GM23338 (cell line): ENCODE measurements at regions not wholly inside any gene's neighbourhood (a gene's known extent, or its start where the extent isn't known, plus 50 kb on each side); places are given as distances from the start of the nearest gene placed in this dataset.

ENCODE experiments used
- ATAC-seq: fragments of 200-7000 bp; cut with Tn5 transposase; 3 replicates; pipeline ENCODE4 v1.9.1; 2020
- DNase-seq: peaks from one replicate; pipeline ENCODE4 v3.0.0-alpha.2; 2015; ENCODE audit warnings: low spot score
- H2AFZ ChIP-seq: fragments of 200-600 bp; sonication (generic); 2 replicates; pipeline ENCODE4 v1.8.0; 2016; ENCODE audit warnings: antibody characterized with exemption, mild to moderate bottlenecking, moderate library complexity
- H3F3A ChIP-seq: fragments of 200-600 bp; sonication (generic); replicated peaks from 2 replicates; pipeline ENCODE4 v1.8.0; 2017; ENCODE audit warnings: antibody characterized with exemption, mixed run types, low read depth
- H3K27ac ChIP-seq: fragments of 200-600 bp; sonication (generic); 2 replicates; pipeline ENCODE4 v1.6.1; 2016; ENCODE audit warnings: low read depth
- H3K27me3 ChIP-seq: fragments of 200-600 bp; sonication (generic); 2 replicates; pipeline ENCODE4 v1.8.0; 2016; ENCODE audit warnings: mild to moderate bottlenecking, mixed run types, moderate library complexity; ENCODE audit not compliant: insufficient read depth
- H3K36me3 ChIP-seq: fragments of 200-600 bp; sonication (generic); 2 replicates; pipeline ENCODE4 v1.8.0; 2016; ENCODE audit warnings: mild to moderate bottlenecking; ENCODE audit not compliant: insufficient read depth
- H3K4me1 ChIP-seq: fragments of 200-600 bp; sonication (generic); 2 replicates; pipeline ENCODE4 v1.8.0; 2016; ENCODE audit warnings: mild to moderate bottlenecking, moderate library complexity; ENCODE audit not compliant: insufficient read depth
- H3K4me2 ChIP-seq: fragments of 200-600 bp; sonication (generic); 2 replicates; pipeline ENCODE4 v1.7.1; 2017; ENCODE audit warnings: mixed run types
- H3K4me3 ChIP-seq: fragments of 200-600 bp; sonication (generic); 2 replicates; pipeline ENCODE4 v1.6.1; 2016; ENCODE audit warnings: mixed run types
- H3K79me2 ChIP-seq: fragments of 200-600 bp; sonication (generic); replicated peaks from 2 replicates; pipeline ENCODE4 v1.8.0; 2017; ENCODE audit warnings: mild to moderate bottlenecking; ENCODE audit not compliant: insufficient read depth
- H3K9me2 ChIP-seq: fragments of 200-600 bp; sonication (generic); 2 replicates; pipeline ENCODE4 v1.8.0; 2017; ENCODE audit not compliant: insufficient read depth
- H4K20me1 ChIP-seq: fragments of 200-600 bp; sonication (generic); replicated peaks from 2 replicates; pipeline ENCODE4 v1.8.0; 2017; ENCODE audit warnings: mild to moderate bottlenecking; ENCODE audit not compliant: insufficient read depth
- H3K27ac Mint-ChIP-seq: 2 replicates; pipeline ENCODE4 v1.8.0; 2020; ENCODE audit warnings: inconsistent platforms, mild to moderate bottlenecking, moderate library complexity, mixed read lengths
- H3K27me3 Mint-ChIP-seq: 3 replicates; pipeline ENCODE4 v1.8.0; 2022; ENCODE audit warnings: low read depth, mild to moderate bottlenecking, moderate library complexity, mixed read lengths, inconsistent platforms; ENCODE audit not compliant: insufficient read depth, poor library complexity
- H3K36me3 Mint-ChIP-seq: 3 replicates; pipeline ENCODE4 v1.8.0; 2021; ENCODE audit warnings: low read depth, mild to moderate bottlenecking, inconsistent platforms, moderate library complexity, mixed read lengths
- H3K4me1 Mint-ChIP-seq: 3 replicates; pipeline ENCODE4 v1.8.0; 2020; ENCODE audit warnings: mild to moderate bottlenecking, inconsistent platforms, mixed read lengths
- H3K4me3 Mint-ChIP-seq: 3 replicates; pipeline ENCODE4 v1.8.0; 2021; ENCODE audit warnings: moderate library complexity, mild to moderate bottlenecking, inconsistent platforms, mixed read lengths
- H3K9me3 Mint-ChIP-seq: 3 replicates; pipeline ENCODE4 v1.8.0; 2020; ENCODE audit warnings: moderate library complexity, mild to moderate bottlenecking, inconsistent platforms, mixed read lengths
- EZH2 ChIP-seq: fragments of 200-600 bp; sonication (generic); IDR thresholded peaks from one replicate; pipeline ENCODE4 v1.8.0; 2017; ENCODE audit warnings: antibody characterized with exemption, mild to moderate bottlenecking, low read depth; ENCODE audit not compliant: unreplicated experiment
- NANOG ChIP-seq: IDR thresholded peaks from 2 replicates; pipeline ENCODE4 v1.6.1; 2016; ENCODE audit warnings: antibody characterized with exemption, borderline replicate concordance
- REST ChIP-seq: IDR thresholded peaks from one replicate; pipeline ENCODE4 v1.6.1; 2018; ENCODE audit warnings: antibody characterized with exemption; ENCODE audit not compliant: unreplicated experiment
- ZNF114 ChIP-seq: fragments of 250-450 bp; sonication (Bioruptor Pico); IDR thresholded peaks from 2 replicates; pipeline ENCODE4 v1.5.0; 2020; ENCODE audit warnings: mild to moderate bottlenecking, moderate library complexity
- ZNF462 ChIP-seq: fragments of 250-450 bp; sonication (Bioruptor Pico); IDR thresholded peaks from 2 replicates; pipeline ENCODE4 v1.5.0; 2020; ENCODE audit warnings: mild to moderate bottlenecking, moderate library complexity

- TF ChIP-seq ZNF462 (CRISPR knock-in tag) (no peak), ZNF114 (CRISPR knock-in tag) (no peak), REST (no peak)
Observed at GRCh38 chr6:1197309-1197708, 114.6 kb upstream of the FOXQ1 start (continued).

DNA sequence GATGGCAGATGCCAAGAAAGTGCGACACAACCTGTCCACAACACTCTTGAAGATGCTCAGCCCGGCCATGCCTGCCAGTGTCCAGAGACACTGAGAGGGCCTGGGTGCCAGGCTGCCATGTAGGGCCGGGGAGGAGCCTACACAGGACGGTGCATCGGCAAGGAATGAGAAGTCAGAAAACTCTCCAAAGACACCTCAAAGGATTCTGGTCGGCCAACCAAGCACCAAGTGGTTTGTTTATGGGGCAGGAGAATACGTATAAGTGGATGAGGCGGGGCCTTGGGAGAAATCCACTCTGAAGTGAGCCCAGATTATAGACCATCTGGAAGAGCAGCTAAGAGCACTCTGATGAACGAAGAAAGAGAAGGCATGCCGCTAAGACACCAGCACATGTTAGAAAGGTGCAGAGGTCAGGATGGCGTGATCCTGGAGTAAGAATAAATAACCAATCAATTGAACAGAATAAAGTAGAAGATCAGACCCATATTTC lies 120.7 kb upstream of the FOXQ1 start:
- peaks cover 5% of the 10 kb centered on the region for H3K27me3 Mint-ChIP-seq
- H3K4me1 ChIP-seq, result no peaks in the 10 kb centered on the region
- no peak overlapping the region for H2AFZ ChIP-seq
- no peaks in the 10 kb centered on the region for H4K20me1 ChIP-seq
- H3F3A ChIP-seq, result no peaks in the 10 kb centered on the region
- DNase-seq, result no peak
- no peak overlapping the region for H3K4me3 Mint-ChIP-seq
- no peak overlapping the region for H3K27ac Mint-ChIP-seq
- H3K27ac ChIP-seq, result no peak overlapping the region
- no peaks in the 10 kb centered on the region for H3K4me1 Mint-ChIP-seq
- ATAC-seq, result no peak
- H3K36me3 ChIP-seq, result no peaks in the 10 kb centered on the region; the same call in 1 of the 2 replicates
- no peaks in the 10 kb centered on the region for H3K27me3 ChIP-seq
- H3K4me2 ChIP-seq, result no peak overlapping the region
- peaks cover 4% of the 10 kb centered on the region; the same call in 2 of the 3 replicates for H3K9me3 Mint-ChIP-seq
- H3K4me3 ChIP-seq, result no peak overlapping the region
- no peaks in the 10 kb centered on the region for H3K36me3 Mint-ChIP-seq
- peaks cover 3% of the 10 kb centered on the region; the same call in 1 of the 2 replicates for H3K9me2 ChIP-seq
- no peaks in the 10 kb centered on the region for H3K79me2 ChIP-seq
- TF ChIP-seq ZNF114 (CRISPR knock-in tag) (no peak), EZH2 (no peak), ZNF462 (CRISPR knock-in tag) (no peak), NANOG (no peak)
